ENCODE measurements at regions not wholly inside any gene's neighbourhood (a gene's known extent, or its start where the extent isn't known, plus 50 kb on each side); places are given as distances from the start of the nearest gene placed in this dataset.

GRCh38 chr5:154557548-154557947 lies 79.5 kb upstream of the HAND1 start:
- Histone ChIP-seq H3K36me3 (replicated peaks; ENCODE audit: low read depth, low read length) (no peaks in the 10 kb centered on the region), H3K4me1 (ENCODE audit: low read length) (peaks cover 15% of the 10 kb centered on the region), H3K79me2 (ENCODE audit: low read length) (no peaks in the 10 kb centered on the region), H4K20me1 (ENCODE audit: insufficient read depth, low read length) (no peaks in the 10 kb centered on the region), H3K9me3 (ENCODE audit: insufficient read depth, low read length) (0 out of 2 replicates have a peak, but pooled peaks cover 5% of the 10 kb centered on the region), H3K4me2 (ENCODE audit: low read length) (no peak overlapping the region), H3K9ac (ENCODE audit: low read length) (no peak overlapping the region), H3K27me3 (ENCODE audit: low read depth, low read length) (no peaks in the 10 kb centered on the region), H3K4me3 (ENCODE audit: low read length) (no peak overlapping the region), H3K27ac (ENCODE audit: low read length) (no peak overlapping the region), H2AFZ (ENCODE audit: low read depth, low read length) (no peak overlapping the region)
- TF ChIP-seq EZH2phosphoT487 (IDR thresholded peaks at IDR 0.05; ENCODE audit: low read depth): no peak
- no peak for TF ChIP-seq CTCF (IDR thresholded peaks at IDR 0.05; ENCODE audit: low read depth, low read length)

- Histone ChIP-seq H3K4me1 (ENCODE audit: low read length) (no peaks in the 10 kb centered on the region), H3K27me3 (ENCODE audit: low read depth, low read length) (0 out of 2 replicates have a peak, but pooled peaks cover 3% of the 10 kb centered on the region), H3K27ac (ENCODE audit: low read length) (no peak overlapping the region), H3K9ac (ENCODE audit: low read length) (no peak overlapping the region), H3K36me3 (replicated peaks; ENCODE audit: low read depth, low read length) (no peaks in the 10 kb centered on the region), H2AFZ (ENCODE audit: low read depth, low read length) (no peak overlapping the region), H3K4me3 (ENCODE audit: low read length) (no peak overlapping the region), H3K9me3 (ENCODE audit: insufficient read depth, low read length) (no peaks in the 10 kb centered on the region), H3K79me2 (ENCODE audit: low read length) (no peaks in the 10 kb centered on the region), H4K20me1 (ENCODE audit: insufficient read depth, low read length) (no peaks in the 10 kb centered on the region), H3K4me2 (ENCODE audit: low read length) (no peak overlapping the region)
- TF ChIP-seq CTCF (IDR thresholded peaks at IDR 0.05; ENCODE audit: low read depth, low read length) (no peak), EZH2phosphoT487 (IDR thresholded peaks at IDR 0.05; ENCODE audit: low read depth) (no peak)
Measured at GRCh38 chr5:154547551-154547950, 69.5 kb upstream of the HAND1 start.

DNA sequence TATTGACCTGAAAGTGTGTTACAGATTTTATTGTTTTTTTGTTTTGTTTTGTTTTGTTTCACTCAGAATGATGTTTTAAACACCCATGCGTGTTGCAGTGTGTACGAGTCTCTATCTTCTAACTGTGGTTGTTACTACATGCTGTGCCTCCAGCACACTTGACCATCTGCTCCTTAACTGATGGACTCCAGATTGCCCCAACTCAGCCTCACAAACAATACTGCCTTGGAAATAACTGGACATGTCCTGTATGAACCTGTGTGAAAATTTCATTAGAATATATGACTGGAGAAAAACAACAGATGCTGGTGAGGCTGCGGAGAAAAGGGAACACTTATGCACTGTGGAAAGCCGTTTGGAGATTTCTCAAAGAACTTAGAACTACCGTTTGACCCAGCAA lies 68.7 kb upstream of the HAND1 start:
- no peak overlapping the region for H3K9ac ChIP-seq (ENCODE audit: low read length)
- TF ChIP-seq CTCF (IDR thresholded peaks at IDR 0.05; ENCODE audit: low read depth, low read length) (no peak), EZH2phosphoT487 (IDR thresholded peaks at IDR 0.05; ENCODE audit: low read depth) (no peak)
- H3K4me1 ChIP-seq (ENCODE audit: low read length): no peaks in the 10 kb centered on the region
- no peak overlapping the region for H3K4me2 ChIP-seq (ENCODE audit: low read length)
- H3K4me3 ChIP-seq (ENCODE audit: low read length): no peak overlapping the region
- 0 out of 2 replicates have a peak, but pooled peaks cover 3% of the 10 kb centered on the region for H3K27me3 ChIP-seq (ENCODE audit: low read depth, low read length)
- no peak overlapping the region for H2AFZ ChIP-seq (ENCODE audit: low read depth, low read length)
- no peaks in the 10 kb centered on the region for H3K9me3 ChIP-seq (ENCODE audit: insufficient read depth, low read length)
- H3K79me2 ChIP-seq (ENCODE audit: low read length): no peaks in the 10 kb centered on the region
- no peaks in the 10 kb centered on the region for H3K36me3 ChIP-seq (replicated peaks; ENCODE audit: low read depth, low read length)
- H4K20me1 ChIP-seq (ENCODE audit: insufficient read depth, low read length): no peaks in the 10 kb centered on the region
- H3K27ac ChIP-seq (ENCODE audit: low read length): no peak overlapping the region

DNA sequence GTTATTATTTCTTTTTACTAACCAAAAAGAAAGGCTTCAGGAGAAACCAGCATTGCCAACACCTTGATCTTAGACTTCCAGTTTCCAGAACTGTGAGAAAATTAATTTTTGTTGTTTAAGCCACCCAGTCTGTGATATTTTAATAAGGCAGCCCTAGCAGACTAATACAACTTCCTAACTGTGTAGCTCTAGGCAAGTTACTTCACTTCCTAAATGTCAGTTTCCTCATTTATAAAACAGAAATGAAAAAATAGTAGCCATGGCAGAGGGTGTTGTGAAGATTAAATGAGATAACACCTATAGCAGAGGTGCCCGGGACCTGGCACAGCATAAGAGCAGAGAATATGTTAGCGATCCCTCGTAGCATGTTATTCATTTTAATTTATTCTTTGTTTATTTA lies 66.6 kb upstream of the HAND1 start:
- Histone ChIP-seq H3K27me3 (ENCODE audit: low read depth, low read length) (0 out of 2 replicates have a peak, but pooled peaks cover 3% of the 10 kb centered on the region), H3K9me3 (ENCODE audit: insufficient read depth, low read length) (no peaks in the 10 kb centered on the region)

More for the DNA sequence above, 66.6 kb upstream of the HAND1 start:
- H3K4me2 ChIP-seq (ENCODE audit: low read length): no peak overlapping the region
- no peaks in the 10 kb centered on the region for H4K20me1 ChIP-seq (ENCODE audit: insufficient read depth, low read length)
- no peaks in the 10 kb centered on the region for H3K79me2 ChIP-seq (ENCODE audit: low read length)
- H2AFZ ChIP-seq (ENCODE audit: low read depth, low read length): no peak overlapping the region
- H3K9ac ChIP-seq (ENCODE audit: low read length): no peak overlapping the region
- no peaks in the 10 kb centered on the region for H3K36me3 ChIP-seq (replicated peaks; ENCODE audit: low read depth, low read length)
- H3K4me1 ChIP-seq (ENCODE audit: low read length): 0 out of 2 replicates have a peak, but pooled peaks cover 2% of the 10 kb centered on the region
- TF ChIP-seq CTCF (IDR thresholded peaks at IDR 0.05; ENCODE audit: low read depth, low read length) (no peak), EZH2phosphoT487 (IDR thresholded peaks at IDR 0.05; ENCODE audit: low read depth) (no peak)
- no peak overlapping the region for H3K4me3 ChIP-seq (ENCODE audit: low read length)
- no peak overlapping the region for H3K27ac ChIP-seq (ENCODE audit: low read length)

Data from OCI-LY3 (cell line).